ENCODE measurements at regions not wholly inside any gene's neighbourhood (a gene's known extent, or its start where the extent isn't known, plus 50 kb on each side); places are given as distances from the start of the nearest gene placed in this dataset.

DNA sequence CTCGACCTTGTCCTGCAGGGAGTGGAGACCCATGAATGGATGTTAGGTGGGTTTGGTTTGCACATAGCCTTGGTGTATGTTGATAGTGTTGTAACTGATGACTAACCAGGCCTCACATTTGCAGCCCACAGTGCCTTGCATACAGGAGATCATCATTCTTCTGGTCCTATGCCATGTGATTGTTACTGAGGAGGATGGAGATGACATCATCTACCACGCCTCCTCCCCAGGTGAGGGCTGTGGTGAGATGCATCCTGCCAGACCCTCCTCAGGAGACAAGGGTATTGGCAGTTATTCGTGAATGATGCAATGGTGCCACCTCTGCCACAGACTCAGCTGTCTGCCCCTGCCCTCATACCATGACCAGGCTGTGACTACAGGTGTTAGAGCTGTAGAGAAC is 1294.1 kb downstream of the UQCRFS1 start:
- no peak for TF ChIP-seq CTCF (IDR thresholded peaks at IDR 0.05)
- TF ChIP-seq POLR2A (IDR thresholded peaks at IDR 0.05), result no peak
